ENCODE measurements at regions not wholly inside any gene's neighbourhood (a gene's known extent, or its start where the extent isn't known, plus 50 kb on each side); places are given as distances from the start of the nearest gene placed in this dataset.

DNA sequence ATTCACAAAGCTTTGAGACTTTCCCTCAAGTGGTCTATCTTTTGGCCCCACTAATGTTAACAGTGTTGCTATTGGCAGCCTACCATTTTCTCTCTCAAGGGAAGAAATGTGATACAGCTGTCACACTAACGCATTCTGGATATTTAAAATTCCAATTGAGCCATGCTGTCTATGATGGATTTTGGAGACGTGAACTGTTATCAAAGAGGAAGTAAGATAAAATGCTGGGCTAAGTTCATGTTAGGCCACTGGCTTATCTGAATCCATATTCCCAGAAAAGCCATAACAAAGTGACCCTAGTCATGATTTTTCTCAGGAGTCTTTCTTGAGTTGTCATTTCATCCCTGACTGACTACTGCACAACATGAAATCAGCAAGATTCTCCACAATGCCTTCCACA is 200.2 kb downstream of the PHLDA1 start (continued):
- no peak for TF ChIP-seq COPS2 (conservative IDR thresholded peaks at IDR 0.05)
- no peak for TF ChIP-seq GTF2A2 (tag; IDR thresholded peaks at IDR 0.05)
- no peak for TF ChIP-seq SPI1 (IDR thresholded peaks at IDR 0.05; ENCODE audit: borderline replicate concordance, low read depth, low read length)
- TF ChIP-seq, protein P1, sequence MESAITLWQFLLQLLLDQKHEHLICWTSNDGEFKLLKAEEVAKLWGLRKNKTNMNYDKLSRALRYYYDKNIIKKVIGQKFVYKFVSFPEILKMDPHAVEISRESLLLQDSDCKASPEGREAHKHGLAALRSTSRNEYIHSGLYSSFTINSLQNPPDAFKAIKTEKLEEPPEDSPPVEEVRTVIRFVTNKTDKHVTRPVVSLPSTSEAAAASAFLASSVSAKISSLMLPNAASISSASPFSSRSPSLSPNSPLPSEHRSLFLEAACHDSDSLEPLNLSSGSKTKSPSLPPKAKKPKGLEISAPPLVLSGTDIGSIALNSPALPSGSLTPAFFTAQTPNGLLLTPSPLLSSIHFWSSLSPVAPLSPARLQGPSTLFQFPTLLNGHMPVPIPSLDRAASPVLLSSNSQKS (CRISPR knock-in tag; IDR thresholded peaks at IDR 0.05): no peak
- no peak for TF ChIP-seq HNRNPLL (IDR thresholded peaks at IDR 0.05; ENCODE audit: low read depth, low read length, poor library complexity, severe bottlenecking)
- TF ChIP-seq ZNF77 (CRISPR knock-in tag; IDR thresholded peaks at IDR 0.05): no peak
- TF ChIP-seq, protein P2, sequence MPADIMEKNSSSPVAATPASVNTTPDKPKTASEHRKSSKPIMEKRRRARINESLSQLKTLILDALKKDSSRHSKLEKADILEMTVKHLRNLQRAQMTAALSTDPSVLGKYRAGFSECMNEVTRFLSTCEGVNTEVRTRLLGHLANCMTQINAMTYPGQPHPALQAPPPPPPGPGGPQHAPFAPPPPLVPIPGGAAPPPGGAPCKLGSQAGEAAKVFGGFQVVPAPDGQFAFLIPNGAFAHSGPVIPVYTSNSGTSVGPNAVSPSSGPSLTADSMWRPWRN (IDR thresholded peaks at IDR 0.05; ENCODE audit: low read depth): no peak
- TF ChIP-seq ELF4 (CRISPR knock-in tag; IDR thresholded peaks at IDR 0.05): no peak
- TF ChIP-seq SMAD3 (CRISPR knock-in tag; conservative IDR thresholded peaks at IDR 0.05): no peak
- TF ChIP-seq, protein P3, sequence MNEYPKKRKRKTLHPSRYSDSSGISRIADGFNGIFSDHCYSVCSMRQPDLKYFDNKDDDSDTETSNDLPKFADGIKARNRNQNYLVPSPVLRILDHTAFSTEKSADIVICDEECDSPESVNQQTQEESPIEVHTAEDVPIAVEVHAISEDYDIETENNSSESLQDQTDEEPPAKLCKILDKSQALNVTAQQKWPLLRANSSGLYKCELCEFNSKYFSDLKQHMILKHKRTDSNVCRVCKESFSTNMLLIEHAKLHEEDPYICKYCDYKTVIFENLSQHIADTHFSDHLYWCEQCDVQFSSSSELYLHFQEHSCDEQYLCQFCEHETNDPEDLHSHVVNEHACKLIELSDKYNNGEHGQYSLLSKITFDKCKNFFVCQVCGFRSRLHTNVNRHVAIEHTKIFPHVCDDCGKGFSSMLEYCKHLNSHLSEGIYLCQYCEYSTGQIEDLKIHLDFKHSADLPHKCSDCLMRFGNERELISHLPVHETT (CRISPR knock-in tag; conservative IDR thresholded peaks at IDR 0.05 in 1 of 2, IDR thresholded peaks at IDR 0.05 in 1 of 2): no peak
- peak; percentile 49; the same call in 1 of the 2 replicates for TF ChIP-seq CTBP1 (IDR thresholded peaks at IDR 0.05; ENCODE audit: borderline replicate concordance)
- TF ChIP-seq TFAM (CRISPR knock-in tag; conservative IDR thresholded peaks at IDR 0.05): no peak
- no peak for TF ChIP-seq ZNF253 (CRISPR knock-in tag; conservative IDR thresholded peaks at IDR 0.05)
- no peak for TF ChIP-seq OTX1 (CRISPR knock-in tag; IDR thresholded peaks at IDR 0.05)
- no peak for TF ChIP-seq GATA2 (CRISPR knock-in tag; IDR thresholded peaks at IDR 0.05)
- 0 out of 2 replicates have a peak, but pooled peaks have one; percentile 46 for TF ChIP-seq SMARCE1 (IDR thresholded peaks at IDR 0.05)
- TF ChIP-seq NCOA1 (IDR thresholded peaks at IDR 0.05; ENCODE audit: low read depth): peak; percentile 54; the same call in 1 of the 2 replicates
- TF ChIP-seq, protein P4, sequence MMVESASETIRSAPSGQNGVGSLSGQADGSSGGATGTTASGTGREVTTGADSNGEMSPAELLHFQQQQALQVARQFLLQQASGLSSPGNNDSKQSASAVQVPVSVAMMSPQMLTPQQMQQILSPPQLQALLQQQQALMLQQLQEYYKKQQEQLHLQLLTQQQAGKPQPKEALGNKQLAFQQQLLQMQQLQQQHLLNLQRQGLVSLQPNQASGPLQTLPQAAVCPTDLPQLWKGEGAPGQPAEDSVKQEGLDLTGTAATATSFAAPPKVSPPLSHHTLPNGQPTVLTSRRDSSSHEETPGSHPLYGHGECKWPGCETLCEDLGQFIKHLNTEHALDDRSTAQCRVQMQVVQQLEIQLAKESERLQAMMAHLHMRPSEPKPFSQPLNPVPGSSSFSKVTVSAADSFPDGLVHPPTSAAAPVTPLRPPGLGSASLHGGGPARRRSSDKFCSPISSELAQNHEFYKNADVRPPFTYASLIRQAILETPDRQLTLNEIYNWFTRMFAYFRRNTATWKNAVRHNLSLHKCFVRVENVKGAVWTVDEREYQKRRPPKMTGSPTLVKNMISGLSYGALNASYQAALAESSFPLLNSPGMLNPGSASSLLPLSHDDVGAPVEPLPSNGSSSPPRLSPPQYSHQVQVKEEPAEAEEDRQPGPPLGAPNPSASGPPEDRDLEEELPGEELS (CRISPR knock-in tag; IDR thresholded peaks at IDR 0.05; ENCODE audit: borderline replicate concordance): no peak
- TF ChIP-seq CBX1 (IDR thresholded peaks at IDR 0.05; ENCODE audit: low read depth): no peak
- TF ChIP-seq ZBTB8A (IDR thresholded peaks at IDR 0.05; ENCODE audit: partially characterized antibody): no peak
- TF ChIP-seq, protein P5, sequence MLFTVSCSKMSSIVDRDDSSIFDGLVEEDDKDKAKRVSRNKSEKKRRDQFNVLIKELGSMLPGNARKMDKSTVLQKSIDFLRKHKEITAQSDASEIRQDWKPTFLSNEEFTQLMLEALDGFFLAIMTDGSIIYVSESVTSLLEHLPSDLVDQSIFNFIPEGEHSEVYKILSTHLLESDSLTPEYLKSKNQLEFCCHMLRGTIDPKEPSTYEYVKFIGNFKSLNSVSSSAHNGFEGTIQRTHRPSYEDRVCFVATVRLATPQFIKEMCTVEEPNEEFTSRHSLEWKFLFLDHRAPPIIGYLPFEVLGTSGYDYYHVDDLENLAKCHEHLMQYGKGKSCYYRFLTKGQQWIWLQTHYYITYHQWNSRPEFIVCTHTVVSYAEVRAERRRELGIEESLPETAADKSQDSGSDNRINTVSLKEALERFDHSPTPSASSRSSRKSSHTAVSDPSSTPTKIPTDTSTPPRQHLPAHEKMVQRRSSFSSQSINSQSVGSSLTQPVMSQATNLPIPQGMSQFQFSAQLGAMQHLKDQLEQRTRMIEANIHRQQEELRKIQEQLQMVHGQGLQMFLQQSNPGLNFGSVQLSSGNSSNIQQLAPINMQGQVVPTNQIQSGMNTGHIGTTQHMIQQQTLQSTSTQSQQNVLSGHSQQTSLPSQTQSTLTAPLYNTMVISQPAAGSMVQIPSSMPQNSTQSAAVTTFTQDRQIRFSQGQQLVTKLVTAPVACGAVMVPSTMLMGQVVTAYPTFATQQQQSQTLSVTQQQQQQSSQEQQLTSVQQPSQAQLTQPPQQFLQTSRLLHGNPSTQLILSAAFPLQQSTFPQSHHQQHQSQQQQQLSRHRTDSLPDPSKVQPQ (CRISPR knock-in tag; IDR thresholded peaks at IDR 0.05; ENCODE audit: borderline replicate concordance): no peak
- no peak for TF ChIP-seq TSC22D4 (tag; IDR thresholded peaks at IDR 0.05)
